ENCODE measurements at regions not wholly inside any gene's neighbourhood (a gene's known extent, or its start where the extent isn't known, plus 50 kb on each side); places are given as distances from the start of the nearest gene placed in this dataset.

- Mint-ChIP-seq H3K4me1 (ENCODE audit: low read depth) (no peaks in the 10 kb centered on the region), H3K9me3 (peaks cover 12% of the 10 kb centered on the region), H3K27me3 (peaks cover 5% of the 10 kb centered on the region), H3K4me3 (no peak overlapping the region), H3K27ac (no peak overlapping the region), H3K36me3 (ENCODE audit: low read depth) (no peaks in the 10 kb centered on the region)
- CTCF ChIA-PET = no interaction called here
- DNase-seq (no peak), ATAC-seq (ENCODE audit: poor library complexity) (no peak)
- no peak for TF ChIP-seq CTCF (IDR thresholded peaks at IDR 0.05)
- intact Hi-C loops (cut with DNase I, micrococcal nuclease) = no loop called here
- H3K4me3 ChIP-seq (ENCODE audit: low read length) = no peak overlapping the region
- H3K36me3 ChIP-seq (ENCODE audit: insufficient read depth, low read length) = no peaks in the 10 kb centered on the region
- no peaks in the 10 kb centered on the region for H3K27me3 ChIP-seq (ENCODE audit: control insufficient read depth in 1 of 2, insufficient read depth in 2 of 2, low read length in 2 of 2)
- POLR2A ChIA-PET = no interaction called here
- H3K27ac ChIP-seq (ENCODE audit: low read depth in 1 of 2, low read length in 2 of 2) = no peak overlapping the region
- H3K9me3 ChIP-seq (ENCODE audit: control insufficient read depth in 1 of 2, insufficient read depth in 1 of 2, low read length in 2 of 2) = peaks cover 3 to 12% of the 10 kb centered on the region in 2 experiments
- no peaks in the 10 kb centered on the region for H3K4me1 ChIP-seq (ENCODE audit: insufficient read depth, low read length)
Measured at GRCh38 chr10:44244745-44245600, 139.9 kb downstream of the CXCL12 start.

- no peaks in the 10 kb centered on the region for H3K36me3 ChIP-seq (ENCODE audit: insufficient read depth, low read length)
- Mint-ChIP-seq H3K4me1 (ENCODE audit: low read depth) (no peaks in the 10 kb centered on the region), H3K27me3 (peaks cover 12% of the 10 kb centered on the region), H3K9me3 (peaks cover 12% of the 10 kb centered on the region), H3K27ac (no peak overlapping the region), H3K4me3 (no peak overlapping the region), H3K36me3 (ENCODE audit: low read depth) (no peaks in the 10 kb centered on the region)
- no peak for TF ChIP-seq CTCF (IDR thresholded peaks at IDR 0.05)
- H3K4me1 ChIP-seq (ENCODE audit: insufficient read depth, low read length) = no peaks in the 10 kb centered on the region
- ChIA-PET POLR2A (no interaction called here), CTCF (no interaction called here)
- intact Hi-C loops (cut with DNase I, micrococcal nuclease) = no loop called here
- ATAC-seq (ENCODE audit: poor library complexity) (no peak), DNase-seq (no peak)
- H3K9me3 ChIP-seq (ENCODE audit: control insufficient read depth in 1 of 2, insufficient read depth in 1 of 2, low read length in 2 of 2) = peaks cover 3 to 10% of the 10 kb centered on the region in 2 experiments
- no peaks in the 10 kb centered on the region for H3K27me3 ChIP-seq (ENCODE audit: control insufficient read depth in 1 of 2, insufficient read depth in 2 of 2, low read length in 2 of 2)
- H3K27ac ChIP-seq (ENCODE audit: low read depth in 1 of 2, low read length in 2 of 2) = no peak overlapping the region
- no peak overlapping the region for H3K4me3 ChIP-seq (ENCODE audit: low read length)
Measured at GRCh38 chr10:44243851-44244510, 140.9 kb downstream of the CXCL12 start.

GRCh38 chr10:44242826-44243225 lies 142.1 kb downstream of the CXCL12 start:
- DNase-seq = no peak
- Histone ChIP-seq H3K36me3 (ENCODE audit: insufficient read depth, low read length) (no peaks in the 10 kb centered on the region), H3K4me1 (ENCODE audit: insufficient read depth, low read length) (no peaks in the 10 kb centered on the region), H3K4me3 (ENCODE audit: low read length) (no peak overlapping the region), H3K9me3 (ENCODE audit: control insufficient read depth in 1 of 2, insufficient read depth in 1 of 2, low read length in 2 of 2) (peaks cover 3 to 10% of the 10 kb centered on the region in 2 experiments), H3K27ac (ENCODE audit: low read depth in 1 of 2, low read length in 2 of 2) (no peak overlapping the region), H3K27me3 (ENCODE audit: control insufficient read depth in 1 of 2, insufficient read depth in 2 of 2, low read length in 2 of 2) (no peaks in the 10 kb centered on the region)
- ChIA-PET POLR2A (no interaction called here), CTCF (no interaction called here)
- H3K27ac Mint-ChIP-seq = no peak overlapping the region
- no peaks in the 10 kb centered on the region for H3K36me3 Mint-ChIP-seq (ENCODE audit: low read depth)
- no peak for ATAC-seq (ENCODE audit: poor library complexity)
- TF ChIP-seq CTCF (IDR thresholded peaks at IDR 0.05) = no peak
- H3K9me3 Mint-ChIP-seq = peaks cover 10% of the 10 kb centered on the region
- peaks cover 10% of the 10 kb centered on the region for H3K27me3 Mint-ChIP-seq
- no peak overlapping the region for H3K4me3 Mint-ChIP-seq
- intact Hi-C loops (cut with DNase I, micrococcal nuclease) = no loop called here
- H3K4me1 Mint-ChIP-seq (ENCODE audit: low read depth) = no peaks in the 10 kb centered on the region

Measured in CD4-positive, alpha-beta T cell (primary cell).